ENCODE measurements at regions not wholly inside any gene's neighbourhood (a gene's known extent, or its start where the extent isn't known, plus 50 kb on each side); places are given as distances from the start of the nearest gene placed in this dataset.

- no peak for DNase-seq
- no peak for ATAC-seq
- intact Hi-C loops (cut with DNase I): no loop called here
These were observed 186.5 kb downstream of the MAFB start for GRCh38 chr20:40502576-40502975.

GRCh38 chr20:40499391-40499790 is 189.6 kb downstream of the MAFB start:
- ATAC-seq (no peak), DNase-seq (no peak)
- intact Hi-C loops (cut with DNase I): no loop called here

- ATAC-seq (peak; percentile 80 to 89), DNase-seq (peak; percentile 66)
- intact Hi-C loops (cut with DNase I): no loop called here
These were observed 190.9 kb downstream of the MAFB start for GRCh38 chr20:40497899-40498691.

GRCh38 chr20:40495956-40496355 is 193.1 kb downstream of the MAFB start:
- intact Hi-C loops (cut with DNase I): no loop called here
- DNase-seq: no peak
- no peak for ATAC-seq

GRCh38 chr20:40494248-40494647 is 194.8 kb downstream of the MAFB start:
- DNase-seq: peak; percentile 36
- intact Hi-C loops (cut with DNase I): no loop called here

GRCh38 chr20:40493549-40493948 is 195.5 kb downstream of the MAFB start:
- intact Hi-C loops (cut with DNase I): no loop called here
- DNase-seq (no peak), ATAC-seq (no peak)

More at GRCh38 chr20:40494248-40494647, 194.8 kb downstream of the MAFB start:
- peak; percentile 24 to 46 for ATAC-seq

- DNase-seq: peak; percentile 68
- ATAC-seq: peak in 1 of 2 donors; percentile 59
- intact Hi-C loops (cut with DNase I): no loop called here
These were observed 196.0 kb downstream of the MAFB start for GRCh38 chr20:40493071-40493470.

- DNase-seq (no peak), ATAC-seq (no peak)
- intact Hi-C loops (cut with DNase I): no loop called here
These were observed 197.9 kb downstream of the MAFB start for GRCh38 chr20:40491009-40491590.

GRCh38 chr20:40489886-40490285 is 199.2 kb downstream of the MAFB start:
- intact Hi-C loops (cut with DNase I): no loop called here
- no peak for DNase-seq
- ATAC-seq: no peak

- intact Hi-C loops (cut with DNase I): no loop called here
- ATAC-seq (no peak), DNase-seq (no peak)
These were observed 200.6 kb downstream of the MAFB start for GRCh38 chr20:40488401-40488800.

- ATAC-seq: no peak
- intact Hi-C loops (cut with DNase I): no loop called here
- DNase-seq: no peak
These were observed 202.7 kb downstream of the MAFB start for GRCh38 chr20:40486297-40486696.

GRCh38 chr20:40481743-40482458 is 207.1 kb downstream of the MAFB start:
- ATAC-seq (no peak), DNase-seq (no peak)
- intact Hi-C loops (cut with DNase I): no loop called here

- ATAC-seq (no peak), DNase-seq (no peak)
- intact Hi-C loops (cut with DNase I): no loop called here
These were observed 207.7 kb downstream of the MAFB start for GRCh38 chr20:40481337-40481736.

- intact Hi-C loops (cut with DNase I): no loop called here
- peak in 1 of 2 donors; percentile 87 for ATAC-seq
- DNase-seq: no peak
These were observed 211.2 kb downstream of the MAFB start for GRCh38 chr20:40477805-40478204.

- DNase-seq (no peak), ATAC-seq (no peak)
- intact Hi-C loops (cut with DNase I): no loop called here
These were observed 212.6 kb downstream of the MAFB start for GRCh38 chr20:40476461-40476860.

- DNase-seq (no peak), ATAC-seq (no peak)
These were observed 216.1 kb downstream of the MAFB start for GRCh38 chr20:40472905-40473304.

GRCh38 chr20:40471261-40471629 is 217.8 kb downstream of the MAFB start:
- peak; percentile 54 to 68 for ATAC-seq
- intact Hi-C loops (cut with DNase I): loop anchor here in 1 of 2 donors (5.0 kb wide), 1 partner anchor 216 kb away; the partner anchor contains the start of gene MAFB
- DNase-seq: no peak

More at GRCh38 chr20:40472905-40473304, 216.1 kb downstream of the MAFB start:
- intact Hi-C loops (cut with DNase I): loop anchor here in 1 of 2 donors (5.0 kb wide), 1 partner anchor 214 kb away; the partner anchor contains the start of gene MAFB

- intact Hi-C loops (cut with DNase I): loop anchor here in 1 of 2 donors (5.0 kb wide), 1 partner anchor 217 kb away; the partner anchor contains the start of gene MAFB
- DNase-seq: peak; percentile 30
These were observed 218.4 kb downstream of the MAFB start for GRCh38 chr20:40470445-40471260.

GRCh38 chr20:40468759-40469158 is 220.3 kb downstream of the MAFB start:
- intact Hi-C loops (cut with DNase I): no loop called here
- DNase-seq: no peak
- no peak for ATAC-seq

More at GRCh38 chr20:40470445-40471260, 218.4 kb downstream of the MAFB start:
- peak; percentile 67 to 71 for ATAC-seq
